Kidney (tissue), 13 donors: ENCODE measurements at regions not wholly inside any gene's neighbourhood (a gene's known extent, or its start where the extent isn't known, plus 50 kb on each side); places are given as distances from the start of the nearest gene placed in this dataset.
"Not testable (repeated sequence)": the region's sequence is repeated elsewhere in the genome, so short reads cannot be mapped to it uniquely, and the experiment has no call there.

Experiments used
- DNase-seq, 5 donors: peaks; one replicate each; pipeline ENCODE4 v3.0.0-alpha.2; 2013 to 2020
- FAIRE-seq: peaks from 2 replicates; lab custom pipeline; 2012; peaks lifted over from hg19 to GRCh38; lab: Jason Lieb, UNC
- H3K27ac ChIP-seq, 2 donors: one replicate each; pipeline ENCODE4 v1.7.0; 2013; ENCODE audit warnings: low read depth in 2 of 2, low read length in 2 of 2, inconsistent platforms in 1 of 2
- H3K27me3 ChIP-seq: one replicate; pipeline ENCODE4 v1.7.1; 2013; ENCODE audit warnings: low read length, inconsistent platforms; ENCODE audit not compliant: control insufficient read depth, insufficient read depth
- H3K36me3 ChIP-seq, 3 donors: one replicate each; pipeline versions ENCODE4 v1.7.0 to v1.7.1; 2013; ENCODE audit warnings: low read length in 3 of 3, control low read depth in 1 of 3, inconsistent platforms in 1 of 3; ENCODE audit not compliant: insufficient read depth in 3 of 3, control insufficient read depth in 2 of 3
- H3K4me1 ChIP-seq, 3 donors: one replicate each; pipeline versions ENCODE4 v1.7.0 to v1.7.1; 2013; ENCODE audit warnings: low read length in 3 of 3, inconsistent platforms in 1 of 3, low read depth in 1 of 3; ENCODE audit not compliant: control insufficient read depth in 2 of 3, insufficient read depth in 2 of 3
- H3K4me3 ChIP-seq, 3 donors: one replicate each; pipeline versions ENCODE4 v1.7.0 to v1.8.1; 2013; ENCODE audit warnings: low read length in 3 of 3, control low read depth in 1 of 3, inconsistent platforms in 1 of 3
- H3K9ac ChIP-seq, 3 donors: one replicate each; pipeline versions ENCODE4 v1.7.0 to v1.7.1; 2013; ENCODE audit warnings: low read length in 3 of 3, control low read depth in 1 of 3, inconsistent platforms in 1 of 3
- H3K9me3 ChIP-seq, 3 donors: one replicate each; pipeline versions ENCODE4 v1.7.0 to v1.7.1; 2013; ENCODE audit warnings: low read length in 3 of 3, control low read depth in 1 of 3, inconsistent platforms in 1 of 3; ENCODE audit not compliant: control insufficient read depth in 2 of 3, insufficient read depth in 1 of 3
- intact Hi-C: fragments of 100-400 bp; cut with DNase I; formaldehyde crosslinking; loops from one replicate; pipeline ENCODE4 v1.11.1; 2022
- TF ChIP-seq, protein P1 (sequence below): IDR thresholded peaks from 3 replicates; pipeline ENCODE4 v1.5.1; 2012; ENCODE audit warnings: mild to moderate bottlenecking, moderate library complexity, borderline replicate concordance; ENCODE audit not compliant: insufficient read depth; ENCODE audit errors: extremely low read depth
- donor health status: control.
- donor health status: control.
- donor health status: control.
- donor health status: control.
- donor health status: control.
- donor health status: DM: yes; HTN: yes; CAD: no.
- donor health status: Normal renal cell carcinoma (clear cell type).

DNA sequence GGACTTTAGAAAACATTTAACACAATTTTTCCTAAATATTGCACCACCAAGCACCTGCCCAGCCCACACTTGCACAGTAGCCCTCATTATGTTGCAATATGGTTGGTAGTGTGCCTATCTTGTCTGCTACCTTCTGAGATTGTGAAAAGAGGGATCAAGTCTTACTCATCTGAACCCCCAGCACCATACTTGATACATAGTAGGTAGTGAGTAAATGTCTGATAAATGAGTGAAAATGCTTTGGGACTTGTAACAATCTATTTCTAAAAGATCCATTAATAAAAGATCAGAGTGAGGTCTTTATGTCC is 118.4 kb upstream of the MED14 start:
- H3K4me3 ChIP-seq, result no peak overlapping the region
- no peak overlapping the region for H3K9ac ChIP-seq
- H3K27me3 ChIP-seq, result peaks cover 2% of the 10 kb centered on the region
- TF ChIP-seq, protein P1, sequence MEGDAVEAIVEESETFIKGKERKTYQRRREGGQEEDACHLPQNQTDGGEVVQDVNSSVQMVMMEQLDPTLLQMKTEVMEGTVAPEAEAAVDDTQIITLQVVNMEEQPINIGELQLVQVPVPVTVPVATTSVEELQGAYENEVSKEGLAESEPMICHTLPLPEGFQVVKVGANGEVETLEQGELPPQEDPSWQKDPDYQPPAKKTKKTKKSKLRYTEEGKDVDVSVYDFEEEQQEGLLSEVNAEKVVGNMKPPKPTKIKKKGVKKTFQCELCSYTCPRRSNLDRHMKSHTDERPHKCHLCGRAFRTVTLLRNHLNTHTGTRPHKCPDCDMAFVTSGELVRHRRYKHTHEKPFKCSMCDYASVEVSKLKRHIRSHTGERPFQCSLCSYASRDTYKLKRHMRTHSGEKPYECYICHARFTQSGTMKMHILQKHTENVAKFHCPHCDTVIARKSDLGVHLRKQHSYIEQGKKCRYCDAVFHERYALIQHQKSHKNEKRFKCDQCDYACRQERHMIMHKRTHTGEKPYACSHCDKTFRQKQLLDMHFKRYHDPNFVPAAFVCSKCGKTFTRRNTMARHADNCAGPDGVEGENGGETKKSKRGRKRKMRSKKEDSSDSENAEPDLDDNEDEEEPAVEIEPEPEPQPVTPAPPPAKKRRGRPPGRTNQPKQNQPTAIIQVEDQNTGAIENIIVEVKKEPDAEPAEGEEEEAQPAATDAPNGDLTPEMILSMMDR, result no peak
- H3K4me1 ChIP-seq, result no peaks in the 10 kb centered on the region
- no peak overlapping the region for H3K27ac ChIP-seq
- FAIRE-seq (no peak), DNase-seq (no peak)
- H3K9me3 ChIP-seq, result no peaks in the 10 kb centered on the region
- intact Hi-C loops, result no loop called here
- H3K36me3 ChIP-seq, result no peaks in the 10 kb centered on the region

DNA sequence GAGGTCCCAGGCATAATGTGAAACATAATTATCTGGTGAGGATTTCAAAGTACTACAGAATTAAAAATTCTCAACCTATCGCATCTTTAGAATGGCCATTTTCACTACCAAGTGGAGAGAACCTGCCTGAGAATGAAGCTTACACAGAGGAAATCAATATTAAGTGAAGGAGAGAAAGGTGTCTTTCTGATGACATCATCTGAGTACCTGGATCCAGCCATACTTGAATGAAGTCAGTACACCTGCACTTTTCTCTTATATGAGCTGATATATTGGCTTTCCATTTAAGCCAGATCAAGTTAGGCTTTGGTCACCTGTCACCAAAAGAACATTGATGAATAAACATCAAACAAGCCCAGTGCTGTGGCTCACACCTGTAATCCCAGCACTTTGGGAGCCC is 118.9 kb upstream of the MED14 start:
- Histone ChIP-seq H3K9ac (no peak overlapping the region), H3K4me3 (no peak overlapping the region), H3K27ac (no peak overlapping the region), H3K4me1 (no peaks in the 10 kb centered on the region), H3K9me3 (no peaks in the 10 kb centered on the region), H3K27me3 (peaks cover 2% of the 10 kb centered on the region), H3K36me3 (no peaks in the 10 kb centered on the region)
- DNase-seq (no peak), FAIRE-seq (no peak)
- TF ChIP-seq, protein P1, result no peak
- intact Hi-C loops, result no loop called here

DNA sequence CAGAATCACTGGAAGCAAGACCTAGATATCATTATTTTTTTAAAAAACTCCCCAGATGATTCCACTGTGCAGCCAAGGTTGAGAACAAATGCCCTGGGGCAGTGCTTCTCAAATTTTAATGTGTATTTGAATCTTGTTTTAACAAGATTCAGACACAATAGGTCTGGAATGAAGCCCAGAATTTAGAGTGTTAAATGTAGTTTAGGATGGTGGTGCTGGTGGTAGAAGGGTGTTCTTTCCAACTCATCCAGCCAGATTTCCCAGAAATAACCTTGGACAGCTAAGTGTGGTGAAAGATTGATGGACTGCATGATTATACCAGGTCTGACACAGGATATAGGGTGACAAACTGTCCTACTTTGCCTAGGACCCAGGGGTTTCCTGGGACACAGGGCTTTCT is 120.1 kb upstream of the MED14 start:
- no peak for FAIRE-seq
- intact Hi-C loops, result no loop called here
- no peak overlapping the region for H3K9ac ChIP-seq
- TF ChIP-seq, protein P1, result no peak
- no peaks in the 10 kb centered on the region for H3K9me3 ChIP-seq
- no peak for DNase-seq
- peaks cover 2% of the 10 kb centered on the region for H3K27me3 ChIP-seq
- H3K4me1 ChIP-seq, result no peaks in the 10 kb centered on the region
- H3K36me3 ChIP-seq, result no peaks in the 10 kb centered on the region
- no peak overlapping the region for H3K27ac ChIP-seq
- H3K4me3 ChIP-seq, result no peak overlapping the region

- no peak overlapping the region for H3K27ac ChIP-seq
- H3K9me3 ChIP-seq, result no peaks in the 10 kb centered on the region
- intact Hi-C loops, result no loop called here
- peaks cover 2% of the 10 kb centered on the region for H3K27me3 ChIP-seq
- no peak overlapping the region for H3K9ac ChIP-seq
- H3K4me1 ChIP-seq, result no peaks in the 10 kb centered on the region
- DNase-seq (no peak), FAIRE-seq (no peak)
- H3K4me3 ChIP-seq, result no peak overlapping the region
- TF ChIP-seq, protein P1, result no peak
- no peaks in the 10 kb centered on the region for H3K36me3 ChIP-seq
Observed at GRCh38 chrX:40855932-40856515, 120.7 kb upstream of the MED14 start.

- H3K4me1 ChIP-seq, H3K9ac ChIP-seq, H3K27me3 ChIP-seq, intact Hi-C loops, H3K27ac ChIP-seq, H3K4me3 ChIP-seq, H3K36me3 ChIP-seq, H3K9me3 ChIP-seq, FAIRE-seq: not testable (repeated sequence)
- DNase-seq, result peak in 1 of 5 donors; percentile 64
Observed at GRCh38 chrX:40861952-40862554, 126.7 kb upstream of the MED14 start.
